Astrocyte of the spinal cord (primary cell): ENCODE measurements at regions not wholly inside any gene's neighbourhood (a gene's known extent, or its start where the extent isn't known, plus 50 kb on each side); places are given as distances from the start of the nearest gene placed in this dataset.
"Not testable (repeated sequence)": the region's sequence is repeated elsewhere in the genome, so short reads cannot be mapped to it uniquely, and the experiment has no call there.

Source experiments
- DNase-seq: peaks from one replicate; pipeline ENCODE4 v3.0.0; 2011; ENCODE audit warnings: low read depth, low spot score
- H3K4me3 ChIP-seq: 2 replicates; pipeline ENCODE4 v1.5.1; 2011; ENCODE audit warnings: low read depth, mild to moderate bottlenecking, low read length, moderate library complexity
- CTCF ChIP-seq: IDR thresholded peaks from 2 replicates; pipeline ENCODE4 v1.5.1; 2012; ENCODE audit warnings: low read depth, mild to moderate bottlenecking, low read length, inconsistent platforms
- in situ Hi-C: cut with HindIII; loops from 2 replicates; pipeline ENCODE4 v1.10.0; 2017; ENCODE audit warnings: low sequenced_read_pairs

GRCh38 chr4:117135634-117136354 lies 50.4 kb upstream of the TRAM1L1 start:
- in situ Hi-C loops = no loop called here
- H3K4me3 ChIP-seq = no peak overlapping the region
- DNase-seq = no peak
- TF ChIP-seq CTCF = no peak

GRCh38 chr4:117137145-117137544 lies 51.8 kb upstream of the TRAM1L1 start:
- TF ChIP-seq CTCF = no peak
- no peak overlapping the region for H3K4me3 ChIP-seq
- in situ Hi-C loops = no loop called here
- DNase-seq = peak; percentile 91

GRCh38 chr4:117138732-117139131 lies 53.4 kb upstream of the TRAM1L1 start:
- DNase-seq, H3K4me3 ChIP-seq, in situ Hi-C loops: not testable (repeated sequence)

GRCh38 chr4:117154251-117154650 lies 68.9 kb upstream of the TRAM1L1 start:
- in situ Hi-C loops = no loop called here
- DNase-seq = no peak
- H3K4me3 ChIP-seq = no peak overlapping the region
- no peak for TF ChIP-seq CTCF

- no peak for DNase-seq
- no peak for TF ChIP-seq CTCF
- in situ Hi-C loops = no loop called here
- H3K4me3 ChIP-seq = no peak overlapping the region
Measured at GRCh38 chr4:117156806-117157205, 71.4 kb upstream of the TRAM1L1 start.

GRCh38 chr4:117157360-117157759 lies 72.0 kb upstream of the TRAM1L1 start:
- no peak overlapping the region for H3K4me3 ChIP-seq
- no peak for TF ChIP-seq CTCF
- in situ Hi-C loops = no loop called here
- no peak for DNase-seq

- H3K4me3 ChIP-seq = no peak overlapping the region
- no peak for DNase-seq
- in situ Hi-C loops = no loop called here
- no peak for TF ChIP-seq CTCF
Measured at GRCh38 chr4:117162976-117163375, 77.6 kb upstream of the TRAM1L1 start.
